ENCODE measurements at regions not wholly inside any gene's neighbourhood (a gene's known extent, or its start where the extent isn't known, plus 50 kb on each side); places are given as distances from the start of the nearest gene placed in this dataset.

GRCh38 chr2:14684516-14684915 lies 52.0 kb downstream of the LRATD1 start:
- Mint-ChIP-seq H3K27me3 (no peaks in the 10 kb centered on the region), H3K4me1 (no peaks in the 10 kb centered on the region), H3K36me3 (no peaks in the 10 kb centered on the region), H3K4me3 (no peak overlapping the region), H3K27ac (no peak overlapping the region), H3K9me3 (peaks cover 0 to 7% of the 10 kb centered on the region in 2 donors)
- ATAC-seq (replicated peaks) (no peak), DNase-seq (no peak)

GRCh38 chr2:14690926-14691325 lies 58.4 kb downstream of the LRATD1 start:
- Mint-ChIP-seq H3K4me3 (no peak overlapping the region), H3K27ac (no peak overlapping the region)
- no peak for ATAC-seq (replicated peaks)

GRCh38 chr2:14693874-14694273 lies 61.4 kb downstream of the LRATD1 start:
- ATAC-seq (replicated peaks) (no peak), DNase-seq (no peak)
- Mint-ChIP-seq H3K27me3 (no peaks in the 10 kb centered on the region), H3K4me1 (no peaks in the 10 kb centered on the region), H3K4me3 (no peak overlapping the region), H3K9me3 (peaks cover 6 to 8% of the 10 kb centered on the region in 2 donors), H3K36me3 (no peaks in the 10 kb centered on the region), H3K27ac (no peak overlapping the region)

More at GRCh38 chr2:14690926-14691325, 58.4 kb downstream of the LRATD1 start:
- no peaks in the 10 kb centered on the region for H3K27me3 Mint-ChIP-seq
- no peaks in the 10 kb centered on the region for H3K36me3 Mint-ChIP-seq
- no peak for DNase-seq
- H3K4me1 Mint-ChIP-seq = no peaks in the 10 kb centered on the region
- H3K9me3 Mint-ChIP-seq = peaks cover 6 to 12% of the 10 kb centered on the region in 2 donors

- H3K36me3 Mint-ChIP-seq = no peaks in the 10 kb centered on the region
- no peaks in the 10 kb centered on the region for H3K4me1 Mint-ChIP-seq
- no peak for DNase-seq
These were observed 68.2 kb downstream of the LRATD1 start for GRCh38 chr2:14700753-14701152.

GRCh38 chr2:14702258-14702657 lies 69.7 kb downstream of the LRATD1 start:
- DNase-seq (no peak), ATAC-seq (replicated peaks) (no peak)
- Mint-ChIP-seq H3K4me1 (no peaks in the 10 kb centered on the region), H3K9me3 (peaks cover 2 to 8% of the 10 kb centered on the region in 2 donors), H3K36me3 (no peaks in the 10 kb centered on the region), H3K4me3 (no peak overlapping the region), H3K27ac (no peak overlapping the region), H3K27me3 (no peaks in the 10 kb centered on the region)

More at GRCh38 chr2:14700753-14701152, 68.2 kb downstream of the LRATD1 start:
- Mint-ChIP-seq H3K4me3 (no peak overlapping the region), H3K9me3 (peaks cover 0 to 4% of the 10 kb centered on the region in 2 donors), H3K27ac (no peak overlapping the region), H3K27me3 (no peaks in the 10 kb centered on the region)
- no peak for ATAC-seq (replicated peaks)

GRCh38 chr2:14706201-14706600 lies 73.7 kb downstream of the LRATD1 start:
- Mint-ChIP-seq H3K4me1 (no peaks in the 10 kb centered on the region), H3K9me3 (peaks cover 2 to 4% of the 10 kb centered on the region in 2 donors), H3K27ac (no peak overlapping the region), H3K27me3 (no peaks in the 10 kb centered on the region), H3K36me3 (no peaks in the 10 kb centered on the region), H3K4me3 (no peak overlapping the region)
- DNase-seq = no peak
- ATAC-seq (replicated peaks) = no peak

- Mint-ChIP-seq H3K27me3 (no peaks in the 10 kb centered on the region), H3K9me3 (no peaks in the 10 kb centered on the region)
- no peak for ATAC-seq (replicated peaks)
These were observed 79.6 kb downstream of the LRATD1 start for GRCh38 chr2:14712111-14712510.

GRCh38 chr2:14713248-14713647 lies 80.7 kb downstream of the LRATD1 start:
- no peaks in the 10 kb centered on the region for H3K4me1 Mint-ChIP-seq
- no peaks in the 10 kb centered on the region for H3K27me3 Mint-ChIP-seq
- no peaks in the 10 kb centered on the region for H3K9me3 Mint-ChIP-seq
- DNase-seq (no peak), ATAC-seq (replicated peaks) (no peak)
- no peak overlapping the region for H3K4me3 Mint-ChIP-seq
- H3K36me3 Mint-ChIP-seq = no peaks in the 10 kb centered on the region
- no peak overlapping the region for H3K27ac Mint-ChIP-seq

More at GRCh38 chr2:14712111-14712510, 79.6 kb downstream of the LRATD1 start:
- Mint-ChIP-seq H3K36me3 (no peaks in the 10 kb centered on the region), H3K4me1 (no peaks in the 10 kb centered on the region), H3K4me3 (no peak overlapping the region), H3K27ac (no peak overlapping the region)
- no peak for DNase-seq

- Mint-ChIP-seq H3K4me3 (no peak overlapping the region), H3K9me3 (no peaks in the 10 kb centered on the region), H3K4me1 (no peaks in the 10 kb centered on the region), H3K36me3 (no peaks in the 10 kb centered on the region), H3K27ac (no peak overlapping the region), H3K27me3 (no peaks in the 10 kb centered on the region)
- ATAC-seq (replicated peaks) (no peak), DNase-seq (no peak)
These were observed 83.1 kb downstream of the LRATD1 start for GRCh38 chr2:14715600-14715999.

GRCh38 chr2:14716319-14716718 lies 83.8 kb downstream of the LRATD1 start:
- no peaks in the 10 kb centered on the region for H3K27me3 Mint-ChIP-seq
- no peaks in the 10 kb centered on the region for H3K9me3 Mint-ChIP-seq
- no peak for ATAC-seq (replicated peaks)
- H3K4me3 Mint-ChIP-seq = no peak overlapping the region
- DNase-seq = no peak
- H3K36me3 Mint-ChIP-seq = no peaks in the 10 kb centered on the region
- H3K4me1 Mint-ChIP-seq = no peaks in the 10 kb centered on the region
- H3K27ac Mint-ChIP-seq = no peak overlapping the region

- no peak overlapping the region for H3K27ac Mint-ChIP-seq
- DNase-seq (no peak), ATAC-seq (replicated peaks) (no peak)
- no peaks in the 10 kb centered on the region for H3K36me3 Mint-ChIP-seq
- no peaks in the 10 kb centered on the region for H3K27me3 Mint-ChIP-seq
- no peaks in the 10 kb centered on the region for H3K4me1 Mint-ChIP-seq
- no peaks in the 10 kb centered on the region for H3K9me3 Mint-ChIP-seq
- H3K4me3 Mint-ChIP-seq = no peak overlapping the region
These were observed 84.6 kb downstream of the LRATD1 start for GRCh38 chr2:14717131-14717530.

- H3K36me3 Mint-ChIP-seq = no peaks in the 10 kb centered on the region
- ATAC-seq (replicated peaks) (no peak), DNase-seq (no peak)
- H3K27me3 Mint-ChIP-seq = no peaks in the 10 kb centered on the region
- H3K4me3 Mint-ChIP-seq = no peak overlapping the region
- H3K27ac Mint-ChIP-seq = no peak overlapping the region
- H3K4me1 Mint-ChIP-seq = no peaks in the 10 kb centered on the region
- peaks cover 0 to 1% of the 10 kb centered on the region in 2 donors for H3K9me3 Mint-ChIP-seq
These were observed 87.8 kb downstream of the LRATD1 start for GRCh38 chr2:14720319-14720718.

GRCh38 chr2:14720739-14721138 lies 88.2 kb downstream of the LRATD1 start:
- Mint-ChIP-seq H3K36me3 (no peaks in the 10 kb centered on the region), H3K27ac (no peak overlapping the region), H3K9me3 (peaks cover 0 to 1% of the 10 kb centered on the region in 2 donors), H3K4me3 (no peak overlapping the region), H3K27me3 (no peaks in the 10 kb centered on the region), H3K4me1 (no peaks in the 10 kb centered on the region)
- DNase-seq = no peak
- no peak for ATAC-seq (replicated peaks)

- Mint-ChIP-seq H3K4me3 (no peak overlapping the region), H3K9me3 (peaks cover 0 to 1% of the 10 kb centered on the region in 2 donors), H3K27me3 (no peaks in the 10 kb centered on the region), H3K4me1 (no peaks in the 10 kb centered on the region), H3K27ac (no peak overlapping the region), H3K36me3 (no peaks in the 10 kb centered on the region)
- no peak for ATAC-seq (replicated peaks)
- no peak for DNase-seq
These were observed 90.5 kb downstream of the LRATD1 start for GRCh38 chr2:14722904-14723570.

GRCh38 chr2:14723684-14724083 lies 91.2 kb downstream of the LRATD1 start:
- H3K27ac Mint-ChIP-seq = no peak overlapping the region
- no peaks in the 10 kb centered on the region for H3K36me3 Mint-ChIP-seq
- no peaks in the 10 kb centered on the region for H3K4me1 Mint-ChIP-seq
- H3K4me3 Mint-ChIP-seq = no peak overlapping the region
- no peak for ATAC-seq (replicated peaks)
- no peaks in the 10 kb centered on the region for H3K27me3 Mint-ChIP-seq
- H3K9me3 Mint-ChIP-seq = peaks cover 0 to 1% of the 10 kb centered on the region in 2 donors
- DNase-seq = no peak
